ENCODE measurements at regions not wholly inside any gene's neighbourhood (a gene's known extent, or its start where the extent isn't known, plus 50 kb on each side); places are given as distances from the start of the nearest gene placed in this dataset.
"Not testable (repeated sequence)": the region's sequence is repeated elsewhere in the genome, so short reads cannot be mapped to it uniquely, and the experiment has no call there.

DNA sequence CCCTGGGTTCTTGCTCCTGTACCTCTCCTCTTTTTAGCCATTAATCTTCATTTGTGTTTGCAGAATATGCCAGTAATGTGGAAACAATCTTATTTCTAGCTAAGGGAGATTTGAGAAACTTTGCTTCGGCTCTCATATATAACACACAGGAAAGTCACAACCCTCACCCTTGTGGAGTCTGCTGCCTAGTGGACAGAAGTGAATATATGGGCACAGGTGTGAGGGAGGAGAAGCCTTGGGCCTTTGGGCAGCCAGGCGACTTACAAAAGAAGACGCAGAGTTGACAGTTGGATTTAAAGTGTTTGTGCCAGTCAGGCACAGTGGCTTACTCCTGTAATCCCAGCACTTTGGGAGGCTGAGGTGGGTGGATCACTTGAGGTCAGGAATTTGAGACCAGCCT is 181.8 kb upstream of the TBL1XR1 start:
- Histone ChIP-seq H3K27me3 (ENCODE audit: control insufficient read depth in 2 of 2, insufficient read depth in 2 of 2, low read length in 2 of 2) (no peaks in the 10 kb centered on the region), H3K9me3 (ENCODE audit: control insufficient read depth in 2 of 2, low read length in 2 of 2) (no peaks in the 10 kb centered on the region), H3K36me3 (ENCODE audit: control insufficient read depth in 2 of 2, insufficient read depth in 2 of 2, low read length in 2 of 2) (no peaks in the 10 kb centered on the region), H3K27ac (ENCODE audit: low read depth in 2 of 2, low read length in 2 of 2) (no peak overlapping the region), H3K4me3 (ENCODE audit: low read length in 2 of 2) (no peak overlapping the region), H3K9ac (ENCODE audit: low read depth in 1 of 2, low read length in 2 of 2) (no peak overlapping the region), H3K4me1 (ENCODE audit: control insufficient read depth in 2 of 2, insufficient read depth in 2 of 2, low read length in 2 of 2) (peaks cover 0 to 2% of the 10 kb centered on the region in 2 donors)

- Histone ChIP-seq H3K9me3 (ENCODE audit: control insufficient read depth in 2 of 2, low read length in 2 of 2) (no peaks in the 10 kb centered on the region), H3K4me3 (ENCODE audit: low read length in 2 of 2) (no peak overlapping the region), H3K27me3 (ENCODE audit: control insufficient read depth in 2 of 2, insufficient read depth in 2 of 2, low read length in 2 of 2) (no peaks in the 10 kb centered on the region), H3K9ac (ENCODE audit: low read depth in 1 of 2, low read length in 2 of 2) (no peak overlapping the region), H3K27ac (ENCODE audit: low read depth in 2 of 2, low read length in 2 of 2) (no peak overlapping the region), H3K36me3 (ENCODE audit: control insufficient read depth in 2 of 2, insufficient read depth in 2 of 2, low read length in 2 of 2) (no peaks in the 10 kb centered on the region), H3K4me1 (ENCODE audit: control insufficient read depth in 2 of 2, insufficient read depth in 2 of 2, low read length in 2 of 2) (peaks cover 0 to 2% of the 10 kb centered on the region in 2 donors)
Measured at GRCh38 chr3:177381070-177381469, 183.8 kb upstream of the TBL1XR1 start.

DNA sequence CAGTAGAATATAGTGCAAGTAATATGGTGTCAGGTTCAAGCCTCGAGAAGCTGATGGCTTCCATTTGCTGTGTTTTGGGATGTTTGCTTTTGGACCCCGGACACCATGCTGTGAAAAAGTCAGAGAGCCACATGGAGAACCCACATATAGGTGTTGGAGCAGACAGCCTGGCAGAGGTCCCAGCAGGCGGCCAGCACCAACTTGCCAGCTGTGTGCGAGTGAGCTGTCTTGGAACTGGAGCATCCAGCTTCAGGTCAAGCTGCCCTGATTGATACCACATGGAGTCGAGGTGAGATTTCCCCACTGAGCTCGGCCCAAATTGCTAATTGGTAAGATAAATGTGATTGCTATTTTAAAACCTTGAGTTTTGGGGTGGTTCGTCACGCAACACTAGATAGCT is 185.7 kb upstream of the TBL1XR1 start:
- no peaks in the 10 kb centered on the region for H3K36me3 ChIP-seq (ENCODE audit: control insufficient read depth in 2 of 2, insufficient read depth in 2 of 2, low read length in 2 of 2)
- no peaks in the 10 kb centered on the region for H3K27me3 ChIP-seq (ENCODE audit: control insufficient read depth in 2 of 2, insufficient read depth in 2 of 2, low read length in 2 of 2)
- H3K4me3 ChIP-seq (ENCODE audit: low read length in 2 of 2): no peak overlapping the region
- no peaks in the 10 kb centered on the region for H3K4me1 ChIP-seq (ENCODE audit: control insufficient read depth in 2 of 2, insufficient read depth in 2 of 2, low read length in 2 of 2)
- H3K9me3 ChIP-seq (ENCODE audit: control insufficient read depth in 2 of 2, low read length in 2 of 2): no peaks in the 10 kb centered on the region
- no peak overlapping the region for H3K27ac ChIP-seq (ENCODE audit: low read depth in 2 of 2, low read length in 2 of 2)
- no peak overlapping the region for H3K9ac ChIP-seq (ENCODE audit: low read depth in 1 of 2, low read length in 2 of 2)

DNA sequence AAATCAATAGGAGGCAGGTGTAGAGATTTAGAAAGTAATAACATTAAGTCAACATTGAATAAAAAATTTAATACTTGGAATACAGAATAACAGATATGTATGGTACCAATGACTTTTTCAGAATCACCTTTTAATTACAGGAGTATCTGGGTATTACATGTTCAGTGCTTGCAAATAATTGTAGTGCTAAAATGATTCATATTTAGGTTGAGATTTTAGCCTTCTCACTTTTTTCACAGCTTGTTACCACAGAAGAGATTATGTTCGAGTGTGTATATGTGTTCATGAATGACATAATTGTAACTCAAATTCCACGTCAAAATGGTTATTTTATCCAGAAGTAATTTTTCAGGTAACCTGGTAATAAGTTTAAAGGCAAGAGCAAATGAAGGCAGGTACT is 187.9 kb upstream of the TBL1XR1 start:
- Histone ChIP-seq H3K27ac (ENCODE audit: low read depth in 2 of 2, low read length in 2 of 2) (no peak overlapping the region), H3K9ac (ENCODE audit: low read depth in 1 of 2, low read length in 2 of 2) (no peak overlapping the region), H3K4me1 (ENCODE audit: control insufficient read depth in 2 of 2, insufficient read depth in 2 of 2, low read length in 2 of 2) (no peaks in the 10 kb centered on the region), H3K9me3 (ENCODE audit: control insufficient read depth in 2 of 2, low read length in 2 of 2) (no peaks in the 10 kb centered on the region), H3K36me3 (ENCODE audit: control insufficient read depth in 2 of 2, insufficient read depth in 2 of 2, low read length in 2 of 2) (no peaks in the 10 kb centered on the region), H3K4me3 (ENCODE audit: low read length in 2 of 2) (no peak overlapping the region), H3K27me3 (ENCODE audit: control insufficient read depth in 2 of 2, insufficient read depth in 2 of 2, low read length in 2 of 2) (no peaks in the 10 kb centered on the region)

- Histone ChIP-seq H3K9ac (ENCODE audit: low read depth in 1 of 2, low read length in 2 of 2) (no peak overlapping the region), H3K27ac (ENCODE audit: low read depth in 2 of 2, low read length in 2 of 2) (no peak overlapping the region), H3K9me3 (ENCODE audit: control insufficient read depth in 2 of 2, low read length in 2 of 2) (no peaks in the 10 kb centered on the region), H3K36me3 (ENCODE audit: control insufficient read depth in 2 of 2, insufficient read depth in 2 of 2, low read length in 2 of 2) (no peaks in the 10 kb centered on the region), H3K27me3 (ENCODE audit: control insufficient read depth in 2 of 2, insufficient read depth in 2 of 2, low read length in 2 of 2) (no peaks in the 10 kb centered on the region), H3K4me1 (ENCODE audit: control insufficient read depth in 2 of 2, insufficient read depth in 2 of 2, low read length in 2 of 2) (no peaks in the 10 kb centered on the region), H3K4me3 (ENCODE audit: low read length in 2 of 2) (no peak overlapping the region)
Measured at GRCh38 chr3:177385831-177386301, 188.6 kb upstream of the TBL1XR1 start.

GRCh38 chr3:177388209-177388608 is 190.9 kb upstream of the TBL1XR1 start:
- Histone ChIP-seq H3K9me3 (ENCODE audit: control insufficient read depth in 2 of 2, low read length in 2 of 2) (no peaks in the 10 kb centered on the region), H3K9ac (ENCODE audit: low read depth in 1 of 2, low read length in 2 of 2) (no peak overlapping the region), H3K27ac (ENCODE audit: low read depth in 2 of 2, low read length in 2 of 2) (no peak overlapping the region), H3K27me3 (ENCODE audit: control insufficient read depth in 2 of 2, insufficient read depth in 2 of 2, low read length in 2 of 2) (no peaks in the 10 kb centered on the region), H3K4me1 (ENCODE audit: control insufficient read depth in 2 of 2, insufficient read depth in 2 of 2, low read length in 2 of 2) (no peaks in the 10 kb centered on the region), H3K4me3 (ENCODE audit: low read length in 2 of 2) (no peak overlapping the region), H3K36me3 (ENCODE audit: control insufficient read depth in 2 of 2, insufficient read depth in 2 of 2, low read length in 2 of 2) (no peaks in the 10 kb centered on the region)

DNA sequence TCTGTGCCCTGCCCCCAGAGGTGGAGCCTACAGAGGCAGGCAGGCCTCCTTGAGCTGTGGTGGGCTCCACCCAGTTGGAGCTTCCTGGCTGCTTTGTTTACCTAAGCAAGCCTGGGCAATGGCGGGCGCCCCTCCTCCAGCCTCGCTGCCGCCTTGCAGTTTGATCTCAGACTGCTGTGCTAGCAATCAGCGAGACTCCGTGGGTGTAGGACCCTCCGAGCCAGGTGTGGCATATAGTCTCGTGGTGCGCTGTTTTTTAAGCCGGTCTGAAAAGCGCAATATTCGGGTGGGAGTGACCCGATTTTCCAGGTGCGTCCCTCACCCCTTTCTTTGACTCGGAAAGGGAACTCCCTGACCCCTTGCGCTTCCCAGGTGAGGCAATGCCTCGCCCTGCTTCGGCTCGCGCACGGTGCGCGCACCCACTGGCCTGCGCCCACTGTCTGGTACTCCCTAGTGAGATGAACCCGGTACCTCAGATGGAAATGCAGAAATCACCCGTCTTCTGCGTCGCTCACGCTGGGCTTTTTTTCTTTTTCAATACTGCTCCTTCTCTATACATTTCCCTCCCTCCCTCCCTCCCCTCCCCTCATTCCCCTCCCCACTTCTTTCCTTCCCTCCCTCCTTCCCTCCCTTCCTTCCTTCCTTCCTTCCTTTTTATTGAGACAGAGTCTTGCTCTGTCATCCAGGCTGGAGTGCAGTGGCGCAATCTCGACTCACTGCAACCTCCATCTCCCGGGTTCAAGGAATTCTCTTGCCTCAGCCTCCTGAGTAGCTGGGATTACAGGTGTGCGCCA is 197.1 kb upstream of the TBL1XR1 start:
- not testable (repeated sequence) for H3K27ac ChIP-seq (ENCODE audit: low read depth in 2 of 2, low read length in 2 of 2)

DNA sequence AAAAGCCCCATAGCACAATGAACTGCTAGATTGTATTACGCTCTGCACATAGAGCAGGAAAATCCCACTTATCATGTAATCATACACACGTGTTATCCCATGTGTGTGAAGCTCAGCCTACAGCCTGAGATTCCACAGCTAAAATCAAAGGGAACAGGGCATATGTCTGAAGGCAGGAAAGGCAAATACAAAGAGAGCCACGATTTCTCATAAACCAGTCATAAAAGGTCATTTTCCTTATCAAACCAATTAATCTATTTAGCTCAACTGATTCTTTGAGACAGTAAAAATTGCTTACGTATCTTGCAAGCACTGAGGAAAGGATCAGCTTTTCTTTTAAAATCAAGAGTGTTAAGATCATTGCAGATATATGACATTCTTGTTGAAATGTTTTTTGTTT is 199.5 kb upstream of the TBL1XR1 start:
- Histone ChIP-seq H3K36me3 (ENCODE audit: control insufficient read depth in 2 of 2, insufficient read depth in 2 of 2, low read length in 2 of 2) (no peaks in the 10 kb centered on the region), H3K4me1 (ENCODE audit: control insufficient read depth in 2 of 2, insufficient read depth in 2 of 2, low read length in 2 of 2) (peaks cover 0 to 3% of the 10 kb centered on the region in 2 donors), H3K27ac (ENCODE audit: low read depth in 2 of 2, low read length in 2 of 2) (no peak overlapping the region), H3K4me3 (ENCODE audit: low read length in 2 of 2) (no peak overlapping the region), H3K9ac (ENCODE audit: low read depth in 1 of 2, low read length in 2 of 2) (no peak overlapping the region), H3K27me3 (ENCODE audit: control insufficient read depth in 2 of 2, insufficient read depth in 2 of 2, low read length in 2 of 2) (no peaks in the 10 kb centered on the region), H3K9me3 (ENCODE audit: control insufficient read depth in 2 of 2, low read length in 2 of 2) (no peaks in the 10 kb centered on the region)

More for the DNA sequence above, 197.1 kb upstream of the TBL1XR1 start:
- H3K9ac ChIP-seq (ENCODE audit: low read depth in 1 of 2, low read length in 2 of 2); H3K36me3 ChIP-seq (ENCODE audit: control insufficient read depth in 2 of 2, insufficient read depth in 2 of 2, low read length in 2 of 2); H3K9me3 ChIP-seq (ENCODE audit: control insufficient read depth in 2 of 2, low read length in 2 of 2); H3K4me1 ChIP-seq (ENCODE audit: control insufficient read depth in 2 of 2, insufficient read depth in 2 of 2, low read length in 2 of 2); H3K27me3 ChIP-seq (ENCODE audit: control insufficient read depth in 2 of 2, insufficient read depth in 2 of 2, low read length in 2 of 2): not testable (repeated sequence)
- H3K4me3 ChIP-seq (ENCODE audit: low read length in 2 of 2): peak overlapping the region; percentile 13 to 23

GRCh38 chr3:177401375-177401774 is 204.1 kb upstream of the TBL1XR1 start:
- Histone ChIP-seq H3K9me3 (ENCODE audit: control insufficient read depth in 2 of 2, low read length in 2 of 2) (no peaks in the 10 kb centered on the region), H3K4me3 (ENCODE audit: low read length in 2 of 2) (no peak overlapping the region), H3K27ac (ENCODE audit: low read depth in 2 of 2, low read length in 2 of 2) (no peak overlapping the region), H3K36me3 (ENCODE audit: control insufficient read depth in 2 of 2, insufficient read depth in 2 of 2, low read length in 2 of 2) (no peaks in the 10 kb centered on the region), H3K4me1 (ENCODE audit: control insufficient read depth in 2 of 2, insufficient read depth in 2 of 2, low read length in 2 of 2) (peaks cover 0 to 3% of the 10 kb centered on the region in 2 donors), H3K27me3 (ENCODE audit: control insufficient read depth in 2 of 2, insufficient read depth in 2 of 2, low read length in 2 of 2) (no peaks in the 10 kb centered on the region), H3K9ac (ENCODE audit: low read depth in 1 of 2, low read length in 2 of 2) (no peak overlapping the region)

DNA sequence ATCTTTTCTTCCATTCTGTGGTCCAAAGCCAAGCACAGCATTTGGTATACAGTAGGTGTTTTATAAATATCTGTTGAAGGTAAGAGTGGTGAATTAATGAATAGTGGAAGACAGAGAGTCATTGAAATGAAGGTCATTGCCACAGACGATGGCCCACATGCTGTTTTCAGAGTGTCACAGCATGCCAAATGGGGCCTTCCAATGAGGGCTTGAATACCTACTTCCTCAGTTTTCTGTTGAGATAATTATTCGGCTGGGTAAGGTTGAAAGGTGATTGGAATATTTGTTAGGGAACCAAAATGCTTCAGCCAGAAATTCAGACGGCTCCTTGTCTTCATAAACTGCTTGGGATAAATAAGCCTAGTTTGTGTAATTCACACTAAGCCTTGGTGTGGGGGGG is 205.3 kb upstream of the TBL1XR1 start:
- Histone ChIP-seq H3K27me3 (ENCODE audit: control insufficient read depth in 2 of 2, insufficient read depth in 2 of 2, low read length in 2 of 2) (no peaks in the 10 kb centered on the region), H3K9me3 (ENCODE audit: control insufficient read depth in 2 of 2, low read length in 2 of 2) (no peaks in the 10 kb centered on the region), H3K36me3 (ENCODE audit: control insufficient read depth in 2 of 2, insufficient read depth in 2 of 2, low read length in 2 of 2) (no peaks in the 10 kb centered on the region), H3K4me3 (ENCODE audit: low read length in 2 of 2) (no peak overlapping the region), H3K9ac (ENCODE audit: low read depth in 1 of 2, low read length in 2 of 2) (no peak overlapping the region), H3K4me1 (ENCODE audit: control insufficient read depth in 2 of 2, insufficient read depth in 2 of 2, low read length in 2 of 2) (no peaks in the 10 kb centered on the region), H3K27ac (ENCODE audit: low read depth in 2 of 2, low read length in 2 of 2) (no peak overlapping the region)
